ENCODE measurements at regions not wholly inside any gene's neighbourhood (a gene's known extent, or its start where the extent isn't known, plus 50 kb on each side); places are given as distances from the start of the nearest gene placed in this dataset.
"Not testable (repeated sequence)": the region's sequence is repeated elsewhere in the genome, so short reads cannot be mapped to it uniquely, and the experiment has no call there.

- no peak for DNase-seq (ENCODE audit: low read depth)
Measured at GRCh38 chr15:31590609-31591008, 264.0 kb downstream of the KLF13 start.

- no peak for DNase-seq (ENCODE audit: low read depth)
Measured at GRCh38 chr15:31591908-31592307, 265.3 kb downstream of the KLF13 start.

- no peak for DNase-seq (ENCODE audit: low read depth)
Measured at GRCh38 chr15:31597466-31597865, 270.8 kb downstream of the KLF13 start.

- DNase-seq (ENCODE audit: low read depth) = no peak
Measured at GRCh38 chr15:31598620-31599019, 272.0 kb downstream of the KLF13 start.

GRCh38 chr15:31605467-31605931 lies 278.9 kb downstream of the KLF13 start:
- DNase-seq (ENCODE audit: low read depth) = no peak

- DNase-seq (ENCODE audit: low read depth) = no peak
Measured at GRCh38 chr15:31606194-31606669, 279.6 kb downstream of the KLF13 start.

GRCh38 chr15:31606931-31607497 lies 280.4 kb downstream of the KLF13 start:
- no peak for DNase-seq (ENCODE audit: low read depth)

- DNase-seq (ENCODE audit: low read depth) = no peak
Measured at GRCh38 chr15:31607656-31608055, 281.0 kb downstream of the KLF13 start.

GRCh38 chr15:31609258-31609681 lies 282.6 kb downstream of the KLF13 start:
- DNase-seq (ENCODE audit: low read depth) = no peak

- DNase-seq (ENCODE audit: low read depth) = no peak
Measured at GRCh38 chr15:31609906-31610305, 283.3 kb downstream of the KLF13 start.

GRCh38 chr15:31615643-31616415 lies 289.2 kb downstream of the KLF13 start:
- DNase-seq (ENCODE audit: low read depth) = no peak

- not testable (repeated sequence) for DNase-seq (ENCODE audit: low read depth)
Measured at GRCh38 chr15:31623297-31623696, 296.7 kb downstream of the KLF13 start.

GRCh38 chr15:31624115-31624514 lies 297.5 kb downstream of the KLF13 start:
- not testable (repeated sequence) for DNase-seq (ENCODE audit: low read depth)

GRCh38 chr15:31635715-31636114 lies 309.1 kb downstream of the KLF13 start:
- not testable (repeated sequence) for DNase-seq (ENCODE audit: low read depth)

GRCh38 chr15:31636911-31637310 lies 310.3 kb downstream of the KLF13 start:
- not testable (repeated sequence) for DNase-seq (ENCODE audit: low read depth)

- not testable (repeated sequence) for DNase-seq (ENCODE audit: low read depth)
Measured at GRCh38 chr15:31643955-31644354, 317.3 kb downstream of the KLF13 start.

- not testable (repeated sequence) for DNase-seq (ENCODE audit: low read depth)
Measured at GRCh38 chr15:31644761-31645160, 318.1 kb downstream of the KLF13 start.

GRCh38 chr15:31647337-31647826 lies 320.7 kb downstream of the KLF13 start:
- not testable (repeated sequence) for DNase-seq (ENCODE audit: low read depth)

GRCh38 chr15:31649634-31650033 lies 323.0 kb downstream of the KLF13 start:
- not testable (repeated sequence) for DNase-seq (ENCODE audit: low read depth)

GRCh38 chr15:31650055-31650701 lies 323.5 kb downstream of the KLF13 start:
- DNase-seq (ENCODE audit: low read depth) = not testable (repeated sequence)

- not testable (repeated sequence) for DNase-seq (ENCODE audit: low read depth)
Measured at GRCh38 chr15:31656915-31657314, 330.3 kb downstream of the KLF13 start.

- DNase-seq (ENCODE audit: low read depth) = no peak
Measured at GRCh38 chr15:31660816-31661215, 334.2 kb downstream of the KLF13 start.
